Upper lobe of left lung (tissue), 6 donors: ENCODE measurements at regions not wholly inside any gene's neighbourhood (a gene's known extent, or its start where the extent isn't known, plus 50 kb on each side); places are given as distances from the start of the nearest gene placed in this dataset.
A peak's percentile ranks its signal among the peaks of the same experiment; 100 is the strongest.
"Not testable (repeated sequence)": the region's sequence is repeated elsewhere in the genome, so short reads cannot be mapped to it uniquely, and the experiment has no call there.

Experiments
- ATAC-seq, 2 donors: fragments of 200-7000 bp; cut with Tn5 transposase; one replicate each; pipeline ENCODE4 v1.9.1; 2022; ENCODE audit warnings: mild to moderate bottlenecking in 2 of 2, moderate library complexity in 2 of 2; ENCODE audit not compliant: low FRiP score in 2 of 2
- DNase-seq, 2 donors: peaks; one replicate each; pipeline ENCODE4 v3.0.0-alpha.2; 2019 to 2020
- H3K27ac ChIP-seq, 4 donors: fragments of 200-600 bp; sonication (generic); one replicate each; pipeline ENCODE4 v1.5.1; 2016 to 2019
- H3K27me3 ChIP-seq, 4 donors: fragments of 200-600 bp; sonication (generic); one replicate each; pipeline ENCODE4 v1.5.1; 2017 to 2019
- H3K36me3 ChIP-seq, 4 donors: fragments of 200-600 bp; sonication (generic); one replicate each; pipeline ENCODE4 v1.5.1; 2016 to 2019
- H3K4me1 ChIP-seq, 4 donors: fragments of 200-600 bp; sonication (generic); one replicate each; pipeline ENCODE4 v1.5.1; 2018 to 2019
- H3K4me3 ChIP-seq, 4 donors: fragments of 200-600 bp; sonication (generic); one replicate each; pipeline ENCODE4 v1.5.1; 2017 to 2019; ENCODE audit warnings: mild to moderate bottlenecking in 2 of 4, moderate library complexity in 1 of 4
- H3K9me3 ChIP-seq, 4 donors: fragments of 200-600 bp; sonication (generic); one replicate each; pipeline ENCODE4 v1.5.1; 2018 to 2019
- EP300 ChIP-seq, 4 donors: sonication (generic); formaldehyde crosslinking; IDR thresholded peaks; one replicate each; pipeline ENCODE4 v1.5.1; 2017; ENCODE audit warnings: antibody characterized with exemption in 4 of 4, control low read depth in 2 of 4
- POLR2A ChIP-seq, 4 donors: fragments of 450-650 bp; IDR thresholded peaks; one replicate each; pipeline ENCODE4 v1.5.1; 2016 to 2017; ENCODE audit warnings: antibody characterized with exemption in 4 of 4, mild to moderate bottlenecking in 2 of 4
- POLR2AphosphoS5 ChIP-seq, 2 donors: sonication (generic); formaldehyde crosslinking; IDR thresholded peaks; one replicate each; pipeline ENCODE4 v1.5.1; 2017; ENCODE audit warnings: antibody characterized with exemption in 2 of 2
- WGBS, 2 donors: methylation state at CpG; one replicate each; pipeline ENCODE4 v1.1.5; 2017 to 2018; 5-methylcytosine and 5-hydroxymethylcytosine counted together
- TF ChIP-seq, protein P1 (sequence below), 6 experiments: fragments of 450-650 bp in 4 of 6; fragments of 200-600 bp in 2 of 6; sonication (generic) in 2 of 6; IDR thresholded peaks; one replicate each; pipeline ENCODE4 v1.5.1; 2016 to 2019; ENCODE audit warnings: antibody characterized with exemption in 6 of 6
- donor health status: DM: no; HTN: no; CAD: no; lungs with moderate emphysema.
- donor health status: DM: no; HTN: yes; CAD: no; lungs with severe emphysema.

DNA sequence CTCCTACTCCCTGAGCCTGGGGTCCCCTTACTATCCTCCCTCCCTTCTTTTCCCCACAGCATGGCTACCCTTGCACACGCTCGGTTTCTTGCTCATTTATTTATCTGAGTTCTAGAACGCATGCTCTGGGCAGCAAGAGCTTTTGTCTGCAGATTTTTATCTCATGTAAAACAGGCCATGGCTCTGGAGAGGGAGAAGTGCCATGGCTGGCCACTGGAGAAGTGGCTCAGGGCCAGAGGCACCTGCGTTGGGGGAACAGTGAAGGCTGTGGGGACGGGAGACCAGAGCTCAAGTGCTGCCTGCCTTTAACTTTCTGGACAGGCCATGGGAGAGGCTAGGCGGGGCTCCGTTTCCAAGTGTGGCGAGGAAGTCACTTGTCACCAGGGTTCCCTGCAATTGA, 177.7 kb upstream of the SULF2 start:
- H3K27me3 ChIP-seq, result no peaks in the 10 kb centered on the region
- WGBS, 2 donors, result 50 to 67% methylated on average over 7 to 8 of the region's 8 CpGs
- no peaks in the 10 kb centered on the region for H3K4me1 ChIP-seq
- DNase-seq (no peak), ATAC-seq (no peak)
- no peaks in the 10 kb centered on the region for H3K36me3 ChIP-seq
- no peak for TF ChIP-seq POLR2A (IDR thresholded peaks at IDR 0.05)
- no peak for TF ChIP-seq EP300 (IDR thresholded peaks at IDR 0.05)
- TF ChIP-seq, protein P1, sequence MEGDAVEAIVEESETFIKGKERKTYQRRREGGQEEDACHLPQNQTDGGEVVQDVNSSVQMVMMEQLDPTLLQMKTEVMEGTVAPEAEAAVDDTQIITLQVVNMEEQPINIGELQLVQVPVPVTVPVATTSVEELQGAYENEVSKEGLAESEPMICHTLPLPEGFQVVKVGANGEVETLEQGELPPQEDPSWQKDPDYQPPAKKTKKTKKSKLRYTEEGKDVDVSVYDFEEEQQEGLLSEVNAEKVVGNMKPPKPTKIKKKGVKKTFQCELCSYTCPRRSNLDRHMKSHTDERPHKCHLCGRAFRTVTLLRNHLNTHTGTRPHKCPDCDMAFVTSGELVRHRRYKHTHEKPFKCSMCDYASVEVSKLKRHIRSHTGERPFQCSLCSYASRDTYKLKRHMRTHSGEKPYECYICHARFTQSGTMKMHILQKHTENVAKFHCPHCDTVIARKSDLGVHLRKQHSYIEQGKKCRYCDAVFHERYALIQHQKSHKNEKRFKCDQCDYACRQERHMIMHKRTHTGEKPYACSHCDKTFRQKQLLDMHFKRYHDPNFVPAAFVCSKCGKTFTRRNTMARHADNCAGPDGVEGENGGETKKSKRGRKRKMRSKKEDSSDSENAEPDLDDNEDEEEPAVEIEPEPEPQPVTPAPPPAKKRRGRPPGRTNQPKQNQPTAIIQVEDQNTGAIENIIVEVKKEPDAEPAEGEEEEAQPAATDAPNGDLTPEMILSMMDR (IDR thresholded peaks at IDR 0.05), result no peak
- TF ChIP-seq POLR2AphosphoS5 (IDR thresholded peaks at IDR 0.05), result no peak
- no peak overlapping the region for H3K27ac ChIP-seq
- H3K4me3 ChIP-seq, result no peak overlapping the region
- no peaks in the 10 kb centered on the region for H3K9me3 ChIP-seq

DNA sequence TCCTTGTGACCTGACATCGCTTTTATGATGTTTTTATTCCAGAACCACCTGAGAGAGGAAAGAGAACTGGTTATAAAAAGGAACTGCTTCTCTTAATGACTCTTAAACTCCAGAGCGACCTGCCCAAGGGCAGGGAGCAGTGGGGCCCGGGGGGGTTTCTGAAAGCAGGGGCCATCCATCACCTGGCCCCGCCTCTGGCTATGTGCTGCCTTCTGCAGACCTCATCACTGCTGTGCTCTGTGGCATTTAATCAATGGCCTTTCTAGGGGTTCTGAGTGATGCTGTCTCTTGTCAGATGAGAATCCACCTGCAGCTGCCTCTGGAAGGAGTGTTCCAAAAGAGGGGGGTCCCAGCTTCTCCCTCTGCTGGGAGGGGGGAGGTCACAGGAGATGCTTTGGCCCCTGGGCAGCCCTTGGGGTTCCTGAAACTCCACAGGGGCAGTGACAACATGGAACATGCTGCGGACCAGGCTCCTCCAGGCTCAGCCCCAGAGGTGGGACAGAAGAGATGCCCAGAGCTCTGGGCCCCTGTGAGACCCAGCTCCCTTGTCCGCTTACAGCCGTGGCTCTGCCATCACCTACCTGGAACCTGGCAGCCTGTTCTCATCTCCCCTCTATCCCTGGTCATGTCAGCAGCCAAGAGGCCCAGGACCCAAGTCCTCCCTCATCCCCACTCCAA, 177.1 kb upstream of the SULF2 start:
- WGBS, 2 donors, result 72 to 78% methylated on average over 6 to 7 of the region's 7 CpGs
- no peaks in the 10 kb centered on the region for H3K27me3 ChIP-seq

DNA sequence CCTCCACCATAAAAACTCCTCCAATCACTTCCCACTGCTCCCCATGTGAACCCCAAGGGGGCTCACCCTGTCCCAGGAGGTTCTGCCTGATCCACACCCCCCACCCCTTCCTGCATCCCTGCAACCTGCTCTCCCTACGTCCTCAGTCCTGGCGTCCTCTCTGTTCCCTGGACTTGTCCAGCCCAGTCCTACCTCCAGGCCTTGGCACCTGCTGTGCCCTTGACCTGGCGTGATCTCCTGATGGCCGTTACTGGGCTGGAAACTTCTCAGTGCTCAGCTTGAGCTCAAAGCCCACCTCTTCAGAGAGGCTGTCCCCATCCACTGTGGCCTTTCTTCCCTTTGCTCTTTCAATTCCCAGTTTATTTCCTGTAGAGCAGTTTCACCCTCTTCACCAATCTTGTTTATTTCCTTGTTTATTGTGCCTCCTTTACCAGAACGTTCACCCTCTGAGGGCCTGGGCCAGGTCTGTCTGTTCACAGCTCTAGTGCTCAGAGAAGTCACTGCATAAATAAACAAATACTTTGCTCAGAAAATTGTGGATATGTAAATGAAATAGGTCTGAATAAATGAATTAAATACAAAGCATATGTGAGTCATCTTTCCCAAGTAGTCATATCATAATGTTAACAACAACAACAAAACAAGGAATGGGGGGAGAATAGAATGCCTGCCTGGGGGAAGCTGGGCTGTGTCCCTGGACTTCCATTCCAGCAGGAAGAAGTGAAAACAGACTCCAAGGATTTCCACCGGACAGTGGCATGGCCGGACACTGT, 175.7 kb upstream of the SULF2 start:
- WGBS, 2 donors, result 83 to 86% methylated on average over 7 of the region's 7 CpGs
- DNase-seq, result no peak

More for the DNA sequence above, 177.1 kb upstream of the SULF2 start:
- Histone ChIP-seq H3K4me3 (no peak overlapping the region), H3K27ac (no peak overlapping the region), H3K36me3 (no peaks in the 10 kb centered on the region), H3K9me3 (no peaks in the 10 kb centered on the region), H3K4me1 (no peaks in the 10 kb centered on the region)
- TF ChIP-seq POLR2A (IDR thresholded peaks at IDR 0.05) (no peak), EP300 (IDR thresholded peaks at IDR 0.05) (no peak), POLR2AphosphoS5 (IDR thresholded peaks at IDR 0.05) (no peak)
- TF ChIP-seq, protein P1 (IDR thresholded peaks at IDR 0.05), result no peak
- DNase-seq (no peak), ATAC-seq (no peak)

DNA sequence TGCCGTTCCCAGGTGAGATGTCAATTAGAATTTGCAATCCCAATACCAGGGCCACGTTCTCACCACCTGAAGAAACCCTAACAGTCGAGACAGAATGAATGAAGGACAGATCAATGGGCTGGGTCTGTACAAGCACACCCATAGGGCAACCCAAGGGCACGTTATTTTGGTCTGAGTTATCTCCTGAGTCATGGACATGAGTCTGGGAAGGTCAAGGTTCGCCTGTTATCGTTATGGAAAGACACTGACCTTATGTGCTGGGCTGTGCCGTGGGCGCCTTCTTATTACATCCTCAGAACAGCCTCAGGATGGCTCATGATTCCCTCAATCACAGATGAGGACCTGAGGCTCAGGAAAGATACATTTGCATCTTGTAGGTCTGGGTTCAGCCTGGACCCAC, 175.0 kb upstream of the SULF2 start:
- H3K4me1 ChIP-seq, result no peaks in the 10 kb centered on the region
- no peak for ATAC-seq
- H3K9me3 ChIP-seq, result no peaks in the 10 kb centered on the region
- no peaks in the 10 kb centered on the region for H3K36me3 ChIP-seq
- no peaks in the 10 kb centered on the region for H3K27me3 ChIP-seq
- WGBS, 2 donors, result 78 to 82% methylated on average over 8 of the region's 8 CpGs
- H3K4me3 ChIP-seq, result no peak overlapping the region
- no peak for DNase-seq
- TF ChIP-seq EP300 (IDR thresholded peaks at IDR 0.05) (no peak), POLR2AphosphoS5 (IDR thresholded peaks at IDR 0.05) (no peak), POLR2A (IDR thresholded peaks at IDR 0.05) (no peak)
- TF ChIP-seq, protein P1 (IDR thresholded peaks at IDR 0.05), result no peak
- no peak overlapping the region for H3K27ac ChIP-seq

More for the DNA sequence above, 175.7 kb upstream of the SULF2 start:
- H3K4me3 ChIP-seq, result no peak overlapping the region
- H3K27ac ChIP-seq, result no peak overlapping the region
- no peak for TF ChIP-seq EP300 (IDR thresholded peaks at IDR 0.05)
- TF ChIP-seq POLR2AphosphoS5 (IDR thresholded peaks at IDR 0.05), result no peak
- TF ChIP-seq, protein P1 (IDR thresholded peaks at IDR 0.05), result no peak
- TF ChIP-seq POLR2A (IDR thresholded peaks at IDR 0.05), result no peak
- no peaks in the 10 kb centered on the region for H3K4me1 ChIP-seq
- no peak for ATAC-seq
- H3K36me3 ChIP-seq, result no peaks in the 10 kb centered on the region
- H3K27me3 ChIP-seq, result no peaks in the 10 kb centered on the region
- H3K9me3 ChIP-seq, result no peaks in the 10 kb centered on the region

DNA sequence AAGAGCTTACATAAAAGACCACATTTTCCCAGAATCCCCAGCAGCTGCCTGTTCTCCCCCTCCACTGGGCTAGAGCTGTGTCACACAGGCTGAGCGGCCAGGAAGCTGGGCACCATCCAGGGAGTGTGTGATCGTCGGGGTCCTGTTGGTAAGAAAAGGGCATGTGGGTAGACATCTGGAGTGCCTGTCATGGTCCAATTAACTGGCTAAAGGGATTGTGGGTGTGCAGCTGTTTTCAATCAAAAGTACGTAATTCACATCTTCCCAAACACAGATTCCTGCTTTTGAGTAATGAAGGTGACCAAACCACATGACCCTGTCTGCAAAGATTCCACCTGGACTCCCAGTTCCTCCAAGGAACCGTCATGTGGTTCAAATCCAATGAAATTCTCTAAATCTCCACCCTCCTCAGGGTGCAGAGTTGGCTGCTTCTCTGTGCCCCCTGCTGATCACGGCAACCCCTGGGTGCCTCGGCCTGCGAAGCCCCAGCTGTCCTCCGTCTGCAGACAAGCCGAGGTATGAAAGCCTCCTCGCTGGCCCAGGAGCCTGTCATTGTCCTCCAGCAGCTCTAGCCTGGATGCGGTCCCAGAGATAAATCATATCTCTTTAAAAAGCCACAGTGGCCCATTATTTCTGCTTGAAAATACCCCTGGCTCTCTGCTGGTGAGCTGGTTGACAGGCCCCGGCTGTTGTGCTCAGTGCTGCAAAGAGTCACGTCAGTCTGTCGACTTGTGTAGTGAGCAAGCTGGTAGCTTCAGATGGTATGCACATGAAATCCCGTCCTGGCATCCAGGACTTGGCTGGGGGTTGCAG, 172.9 kb upstream of the SULF2 start:
- not testable (repeated sequence) for H3K4me1 ChIP-seq, DNase-seq, H3K27ac ChIP-seq, H3K4me3 ChIP-seq, H3K9me3 ChIP-seq, H3K36me3 ChIP-seq, H3K27me3 ChIP-seq
- WGBS, 2 donors, result 69 to 84% methylated on average over 14 to 16 of the region's 16 CpGs
- ATAC-seq, result peak; percentile 37 to 58
